Upper lobe of left lung (tissue), 4 donors: ENCODE measurements at regions not wholly inside any gene's neighbourhood (a gene's known extent, or its start where the extent isn't known, plus 50 kb on each side); places are given as distances from the start of the nearest gene placed in this dataset.

ENCODE experiments used
- POLR2A ChIP-seq, 4 donors: fragments of 450-650 bp; IDR thresholded peaks; one replicate each; pipeline ENCODE4 v1.5.1; 2016 to 2017; ENCODE audit warnings: antibody characterized with exemption in 4 of 4, mild to moderate bottlenecking in 2 of 4
- POLR2AphosphoS5 ChIP-seq, 2 donors: sonication (generic); formaldehyde crosslinking; IDR thresholded peaks; one replicate each; pipeline ENCODE4 v1.5.1; 2017; ENCODE audit warnings: antibody characterized with exemption in 2 of 2

- TF ChIP-seq POLR2A (IDR thresholded peaks at IDR 0.05) (no peak), POLR2AphosphoS5 (IDR thresholded peaks at IDR 0.05) (no peak)
These were observed 367.3 kb upstream of the EPHA7 start for GRCh38 chr6:93786474-93787330.
